Hepatocyte (in vitro differentiated cells): ENCODE measurements at regions not wholly inside any gene's neighbourhood (a gene's known extent, or its start where the extent isn't known, plus 50 kb on each side); places are given as distances from the start of the nearest gene placed in this dataset.
"Not testable (repeated sequence)": the region's sequence is repeated elsewhere in the genome, so short reads cannot be mapped to it uniquely, and the experiment has no call there.

ENCODE experiments used
- DNase-seq: peaks from one replicate; pipeline ENCODE4 v3.0.0-alpha.2; 2016; ENCODE audit warnings: low spot score
- H2AFZ ChIP-seq: fragments of 200-600 bp; sonication (generic); 2 replicates; pipeline ENCODE4 v1.6.0; 2016; ENCODE audit warnings: antibody characterized with exemption, mild to moderate bottlenecking
- H3K27ac ChIP-seq: fragments of 200-600 bp; sonication (generic); 2 replicates; pipeline ENCODE4 v1.5.1; 2016; ENCODE audit warnings: mild to moderate bottlenecking
- H3K27me3 ChIP-seq: fragments of 200-600 bp; sonication (generic); 2 replicates; pipeline ENCODE4 v1.6.1; 2016
- H3K36me3 ChIP-seq: fragments of 200-600 bp; sonication (generic); replicated peaks from 2 replicates; pipeline ENCODE4 v1.5.1; 2016; ENCODE audit warnings: low read depth; ENCODE audit not compliant: insufficient read depth
- H3K4me1 ChIP-seq: fragments of 200-600 bp; sonication (generic); 2 replicates; pipeline ENCODE4 v1.5.1; 2016; ENCODE audit warnings: mild to moderate bottlenecking, moderate library complexity; ENCODE audit not compliant: insufficient read depth
- H3K4me2 ChIP-seq: fragments of 200-600 bp; sonication (generic); 2 replicates; pipeline ENCODE4 v1.6.0; 2016
- H3K4me3 ChIP-seq: fragments of 200-600 bp; sonication (generic); 2 replicates; pipeline ENCODE4 v1.5.1; 2016; ENCODE audit warnings: mild to moderate bottlenecking
- H3K79me2 ChIP-seq: fragments of 200-600 bp; sonication (generic); 2 replicates; pipeline ENCODE4 v1.6.0; 2017; ENCODE audit warnings: mild to moderate bottlenecking
- H3K9me2 ChIP-seq: fragments of 200-600 bp; sonication (generic); replicated peaks from 2 replicates; pipeline ENCODE4 v1.6.0; 2017; ENCODE audit warnings: mild to moderate bottlenecking; ENCODE audit not compliant: insufficient read depth
- H3K9me3 ChIP-seq: fragments of 200-600 bp; sonication (generic); 2 replicates; pipeline ENCODE4 v1.5.1; 2016; ENCODE audit warnings: low read depth, mild to moderate bottlenecking
- H4K20me1 ChIP-seq: fragments of 200-600 bp; sonication (generic); 2 replicates; pipeline ENCODE4 v1.6.0; 2016; ENCODE audit warnings: mild to moderate bottlenecking; ENCODE audit not compliant: insufficient read depth, poor library complexity, severe bottlenecking
- CTCF ChIP-seq: fragments of 200-600 bp; sonication (generic); IDR thresholded peaks from 2 replicates; pipeline ENCODE4 v1.5.1; 2016; ENCODE audit warnings: antibody characterized with exemption, mild to moderate bottlenecking; ENCODE audit not compliant: poor library complexity
- EZH2 ChIP-seq: fragments of 200-600 bp; sonication (generic); IDR thresholded peaks from 2 replicates; pipeline ENCODE4 v1.6.1; 2016; ENCODE audit warnings: antibody characterized with exemption, mild to moderate bottlenecking, borderline replicate concordance
- EZH2phosphoT487 ChIP-seq: fragments of 200-600 bp; sonication (generic); IDR thresholded peaks from one replicate; pipeline ENCODE4 v1.6.1; 2018; ENCODE audit warnings: antibody characterized with exemption, mild to moderate bottlenecking, low read depth, moderate library complexity; ENCODE audit not compliant: unreplicated experiment, severe bottlenecking
- WGBS: methylation state at CpG from one replicate; pipeline ENCODE4 v1.1.6; 2016; ENCODE audit warnings: low lambda C conversion rate; ENCODE audit errors: missing lambda C conversion rate; 5-methylcytosine and 5-hydroxymethylcytosine counted together

GRCh38 chr14:106610691-106611090 lies 1084.3 kb downstream of the TMEM121 start:
- Histone ChIP-seq H3K27me3 (no peaks in the 10 kb centered on the region), H2AFZ (no peak overlapping the region), H3K36me3 (no peaks in the 10 kb centered on the region), H3K9me3 (no peaks in the 10 kb centered on the region), H3K4me3 (no peak overlapping the region), H4K20me1 (no peaks in the 10 kb centered on the region), H3K4me1 (no peaks in the 10 kb centered on the region), H3K79me2 (no peaks in the 10 kb centered on the region), H3K9me2 (no peaks in the 10 kb centered on the region), H3K27ac (no peak overlapping the region), H3K4me2 (no peak overlapping the region)
- WGBS: 64% methylated on average over 4 of the region's 4 CpGs
- no peak for TF ChIP-seq EZH2phosphoT487
- TF ChIP-seq CTCF: no peak
- no peak for TF ChIP-seq EZH2
- no peak for DNase-seq

GRCh38 chr14:106613256-106613655 lies 1086.9 kb downstream of the TMEM121 start:
- DNase-seq: no peak
- Histone ChIP-seq H3K4me2 (no peak overlapping the region), H3K9me2 (no peaks in the 10 kb centered on the region), H4K20me1 (no peaks in the 10 kb centered on the region), H3K27ac (no peak overlapping the region), H3K27me3 (no peaks in the 10 kb centered on the region), H3K4me3 (no peak overlapping the region), H2AFZ (no peak overlapping the region), H3K79me2 (no peaks in the 10 kb centered on the region), H3K9me3 (no peaks in the 10 kb centered on the region), H3K36me3 (no peaks in the 10 kb centered on the region), H3K4me1 (no peaks in the 10 kb centered on the region)
- 76% methylated on average over 4 of the region's 4 CpGs for WGBS
- no peak for TF ChIP-seq CTCF

GRCh38 chr14:106618471-106618951 lies 1092.1 kb downstream of the TMEM121 start:
- not testable (repeated sequence) for H2AFZ ChIP-seq, H4K20me1 ChIP-seq, H3K4me2 ChIP-seq, H3K4me3 ChIP-seq, H3K36me3 ChIP-seq, H3K4me1 ChIP-seq, H3K9me2 ChIP-seq, H3K9me3 ChIP-seq, H3K79me2 ChIP-seq, H3K27ac ChIP-seq, DNase-seq, H3K27me3 ChIP-seq
- WGBS: 57% methylated on average over 8 of the region's 9 CpGs

GRCh38 chr14:106619606-106620005 lies 1093.2 kb downstream of the TMEM121 start:
- no peaks in the 10 kb centered on the region for H3K79me2 ChIP-seq
- H3K27ac ChIP-seq: no peak overlapping the region
- DNase-seq: no peak
- H3K4me2 ChIP-seq: no peak overlapping the region
- no peak for TF ChIP-seq CTCF
- TF ChIP-seq EZH2phosphoT487: no peak
- no peak for TF ChIP-seq EZH2
- no peaks in the 10 kb centered on the region for H3K9me3 ChIP-seq
- H4K20me1 ChIP-seq: no peaks in the 10 kb centered on the region
- no peaks in the 10 kb centered on the region for H3K27me3 ChIP-seq
- H3K9me2 ChIP-seq: no peaks in the 10 kb centered on the region
- 4% methylated on average over 1 of the region's 1 CpG for WGBS
- H3K4me3 ChIP-seq: no peak overlapping the region
- H3K4me1 ChIP-seq: no peaks in the 10 kb centered on the region
- H3K36me3 ChIP-seq: no peaks in the 10 kb centered on the region
- no peak overlapping the region for H2AFZ ChIP-seq
